ENCODE measurements at regions not wholly inside any gene's neighbourhood (a gene's known extent, or its start where the extent isn't known, plus 50 kb on each side); places are given as distances from the start of the nearest gene placed in this dataset.

DNA sequence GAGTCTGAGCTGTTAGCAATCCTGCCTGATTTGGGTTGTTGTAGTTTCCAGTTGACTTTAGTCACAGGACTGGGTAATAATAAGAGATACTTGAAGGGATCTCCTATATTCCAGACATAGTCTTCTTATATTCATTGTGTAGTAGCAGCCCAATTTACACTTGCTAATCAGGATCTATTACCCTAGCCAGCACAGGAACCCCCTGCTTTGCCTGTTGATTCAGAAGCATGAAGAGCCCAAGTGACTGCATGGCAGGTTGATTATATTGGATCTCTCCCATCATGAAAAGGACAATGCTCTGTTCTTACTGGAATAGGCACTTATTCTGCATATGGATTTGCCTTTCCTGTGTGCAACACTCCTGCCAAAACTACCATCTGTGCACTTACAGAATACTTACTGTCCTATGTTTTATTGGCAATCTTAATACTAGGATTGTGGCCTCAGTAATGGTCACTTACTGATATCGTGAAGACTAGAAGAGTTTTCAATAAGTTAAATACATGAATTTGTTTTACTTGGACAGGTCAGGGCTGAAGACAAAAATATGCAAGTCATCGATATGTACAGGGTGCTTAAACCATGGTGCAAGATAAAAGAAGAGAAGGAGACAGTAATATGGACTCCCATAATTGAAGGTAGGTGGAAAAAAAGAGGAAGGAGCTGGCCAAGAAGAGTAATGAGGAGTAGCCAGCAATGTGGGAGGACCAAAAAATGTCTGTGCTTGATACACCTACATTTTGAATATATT is 304.1 kb downstream of the MCTP2 start:
- DNase-seq (ENCODE audit: low read depth, low spot score), result no peak

DNA sequence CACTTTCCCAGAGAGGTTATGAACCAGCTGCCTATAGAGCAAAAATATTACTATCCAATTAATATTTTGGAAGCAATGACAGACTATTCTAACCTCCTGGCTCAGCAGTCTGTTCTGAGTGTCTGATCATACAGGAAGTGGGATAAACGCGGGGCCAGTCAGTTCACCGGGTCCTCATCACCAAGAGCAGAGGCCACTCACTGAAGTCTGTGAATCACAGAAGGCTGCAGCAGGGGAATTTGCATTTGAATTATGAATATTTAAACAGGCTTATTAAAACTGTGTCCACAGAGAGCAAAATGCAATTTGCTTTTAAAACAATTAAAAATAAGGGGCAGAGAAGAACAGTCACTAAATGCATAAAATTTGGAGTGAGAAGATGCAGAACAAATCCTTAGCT is 305.2 kb downstream of the MCTP2 start:
- no peak for DNase-seq (ENCODE audit: low read depth, low spot score)

DNA sequence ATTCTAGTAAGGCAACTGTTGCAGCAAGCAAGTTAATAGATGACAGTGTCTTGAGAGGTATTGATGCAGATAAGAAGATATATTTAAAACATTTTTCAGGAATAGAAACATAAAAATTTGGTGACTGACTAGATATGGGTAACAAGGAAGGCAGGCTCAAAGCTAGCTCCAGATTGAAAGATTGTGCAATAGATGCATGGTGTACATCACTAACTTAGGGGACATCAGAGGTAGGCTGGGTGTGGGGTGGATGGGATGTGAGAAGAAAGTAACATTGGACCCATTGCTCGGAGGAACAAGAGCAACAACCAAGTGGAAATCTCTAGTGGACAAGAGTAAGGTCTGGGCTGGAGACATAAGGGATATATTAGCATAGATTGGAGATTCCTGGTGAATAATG is 306.9 kb downstream of the MCTP2 start:
- DNase-seq (ENCODE audit: low read depth, low spot score), result no peak

- DNase-seq (ENCODE audit: low read depth, low spot score), result no peak
These were observed 311.0 kb downstream of the MCTP2 start for GRCh38 chr15:94542391-94542790.

GRCh38 chr15:94546808-94547207 is 315.4 kb downstream of the MCTP2 start:
- no peak for DNase-seq (ENCODE audit: low read depth, low spot score)

DNA sequence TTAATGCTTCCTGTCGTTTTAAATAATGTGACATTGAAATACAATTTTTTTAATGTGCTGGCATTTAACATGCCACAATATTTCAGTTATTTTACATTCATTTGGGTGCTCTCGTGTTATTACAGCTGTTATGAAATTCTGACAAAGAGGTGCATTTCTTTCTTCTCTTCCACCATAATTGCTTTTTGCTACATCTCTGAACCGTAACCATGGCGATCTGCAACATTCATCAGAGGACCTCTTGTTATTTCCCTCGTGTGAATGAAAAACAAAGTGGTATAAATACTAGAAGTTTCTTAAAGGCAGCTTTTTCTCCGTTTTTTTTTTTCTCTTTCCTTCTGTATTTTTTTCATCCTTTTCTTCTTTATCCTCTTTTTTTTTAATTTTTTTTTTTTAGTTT is 316.4 kb downstream of the MCTP2 start:
- DNase-seq (ENCODE audit: low read depth, low spot score), result no peak

GRCh38 chr15:94555841-94556519 is 324.6 kb downstream of the MCTP2 start:
- DNase-seq (ENCODE audit: low read depth, low spot score), result no peak

GRCh38 chr15:94561036-94561689 is 329.8 kb downstream of the MCTP2 start:
- DNase-seq (ENCODE audit: low read depth, low spot score), result no peak

- DNase-seq (ENCODE audit: low read depth, low spot score), result no peak
These were observed 332.1 kb downstream of the MCTP2 start for GRCh38 chr15:94563456-94563855.

- no peak for DNase-seq (ENCODE audit: low read depth, low spot score)
These were observed 345.6 kb downstream of the MCTP2 start for GRCh38 chr15:94576889-94577533.

DNA sequence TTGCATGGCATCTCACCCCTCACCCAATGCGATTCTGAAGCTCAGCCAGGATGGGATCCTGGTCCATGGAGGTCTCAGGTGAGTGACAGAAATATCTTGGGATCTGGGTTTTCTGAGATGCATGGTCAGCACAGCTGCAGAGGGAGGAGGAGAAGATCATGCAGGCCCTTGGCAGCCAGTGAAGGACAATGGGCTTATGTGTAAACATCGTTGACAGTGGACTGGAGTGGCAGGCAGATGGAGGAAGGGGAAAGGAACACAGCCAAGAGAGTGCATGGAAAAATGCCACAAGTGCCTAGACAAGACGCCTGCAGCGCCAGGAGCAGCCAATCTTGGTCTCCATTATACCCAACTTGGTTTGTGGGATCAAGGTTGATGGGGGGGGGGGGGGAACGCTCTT is 347.9 kb downstream of the MCTP2 start:
- no peak for DNase-seq (ENCODE audit: low read depth, low spot score)

GRCh38 chr15:94580211-94580885 is 349.0 kb downstream of the MCTP2 start:
- no peak for DNase-seq (ENCODE audit: low read depth, low spot score)

DNA sequence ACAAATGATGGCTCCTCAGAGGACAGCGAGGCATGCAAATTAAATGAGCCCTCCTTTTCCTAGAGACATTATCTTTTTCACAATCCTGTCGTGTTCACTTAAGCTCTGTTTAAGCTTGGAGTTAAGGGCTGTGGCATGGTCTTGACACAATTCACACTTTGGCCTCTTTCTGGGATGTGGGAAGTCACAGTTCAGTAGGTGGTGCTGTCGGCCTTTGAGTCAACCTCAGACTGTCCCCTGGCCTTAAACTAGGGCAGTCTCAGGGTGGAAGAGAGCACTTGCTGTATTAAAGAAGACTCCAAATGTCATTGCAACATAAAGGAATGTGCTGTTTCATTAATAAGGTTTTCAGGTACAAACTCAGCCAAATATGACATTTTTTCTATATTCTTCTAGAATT is 351.0 kb downstream of the MCTP2 start:
- no peak for DNase-seq (ENCODE audit: low read depth, low spot score)

DNA sequence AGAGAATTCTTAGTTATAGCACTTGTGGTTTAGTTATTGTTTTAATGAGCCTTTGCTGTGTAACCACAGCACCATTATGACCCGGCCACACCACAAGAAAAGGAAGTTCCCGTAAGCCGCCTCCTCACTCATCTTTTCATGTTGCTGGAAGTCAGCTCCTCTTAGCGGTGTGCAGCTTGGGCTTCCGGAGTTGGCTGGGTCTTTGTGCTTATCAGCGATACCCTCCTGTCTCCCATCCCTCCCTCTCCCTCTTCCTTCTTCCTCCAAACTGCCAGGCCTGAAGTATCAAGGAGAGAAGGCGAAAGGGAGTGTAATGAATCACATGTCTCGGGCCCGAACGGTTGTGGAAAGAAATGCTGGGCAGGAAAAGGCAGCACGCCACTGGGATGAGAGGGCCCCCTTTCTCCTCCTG is 353.5 kb downstream of the MCTP2 start:
- DNase-seq (ENCODE audit: low read depth, low spot score), result no peak

GRCh38 chr15:94586099-94586498 is 354.7 kb downstream of the MCTP2 start:
- DNase-seq (ENCODE audit: low read depth, low spot score), result no peak

- no peak for DNase-seq (ENCODE audit: low read depth, low spot score)
These were observed 355.8 kb downstream of the MCTP2 start for GRCh38 chr15:94587113-94587512.

GRCh38 chr15:94588993-94589392 is 357.6 kb downstream of the MCTP2 start:
- no peak for DNase-seq (ENCODE audit: low read depth, low spot score)

DNA sequence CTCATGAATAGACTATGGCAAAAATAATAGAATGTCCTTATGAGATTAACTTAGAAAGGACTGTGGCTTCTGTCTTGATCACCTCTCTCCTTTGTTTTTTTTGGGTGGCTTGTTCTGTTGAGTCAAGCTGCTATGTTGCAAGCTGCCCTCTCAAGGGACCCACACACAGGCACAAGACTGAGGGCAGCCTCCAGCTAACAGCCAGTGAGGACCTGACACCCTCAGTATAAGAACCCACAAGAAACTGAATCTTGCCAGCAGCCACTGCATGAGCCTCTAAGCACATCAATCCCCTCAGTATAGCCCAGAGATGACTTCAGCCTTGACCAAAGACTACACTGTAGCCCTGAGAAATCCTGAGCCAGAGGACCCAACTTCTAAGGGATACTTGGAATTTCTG is 361.1 kb downstream of the MCTP2 start:
- DNase-seq (ENCODE audit: low read depth, low spot score), result no peak

- no peak for DNase-seq (ENCODE audit: low read depth, low spot score)
These were observed 365.3 kb downstream of the MCTP2 start for GRCh38 chr15:94596707-94597106.

GRCh38 chr15:94600505-94600904 is 369.1 kb downstream of the MCTP2 start:
- DNase-seq (ENCODE audit: low read depth, low spot score), result no peak

DNA sequence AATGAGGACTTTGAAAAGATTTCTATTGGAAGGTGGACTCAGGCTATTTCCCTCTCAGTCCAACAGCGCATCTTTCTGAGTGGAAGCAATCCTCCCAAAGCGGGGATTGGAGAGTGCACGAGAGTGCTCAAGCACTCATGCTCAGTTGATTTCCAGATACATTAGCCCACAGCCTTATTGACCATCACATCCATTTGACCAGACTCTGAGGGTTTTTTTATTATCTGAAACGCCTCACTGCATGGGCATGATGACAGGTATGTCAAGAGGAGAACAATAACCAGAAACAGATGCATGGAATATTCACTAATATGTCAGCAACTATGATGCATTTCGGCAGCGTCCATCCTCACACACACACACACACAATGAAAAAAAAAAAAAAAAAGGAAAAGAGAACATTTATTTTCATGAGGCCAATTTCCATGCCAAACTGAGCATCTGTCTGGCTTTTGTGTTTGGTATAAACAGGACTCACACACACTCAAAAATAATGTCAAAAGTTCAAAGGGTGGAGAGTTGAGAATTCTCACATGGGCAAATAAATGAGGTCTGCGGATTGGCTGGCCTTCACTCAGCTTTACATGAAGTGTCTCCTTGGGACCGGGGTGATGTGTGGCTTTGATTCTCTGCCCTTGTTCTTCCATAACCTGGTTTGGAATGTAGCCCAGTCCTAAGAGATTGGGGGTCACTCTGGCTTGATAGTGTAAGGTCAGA is 371.6 kb downstream of the MCTP2 start:
- DNase-seq (ENCODE audit: low read depth, low spot score), result no peak
